ENCODE measurements at regions not wholly inside any gene's neighbourhood (a gene's known extent, or its start where the extent isn't known, plus 50 kb on each side); places are given as distances from the start of the nearest gene placed in this dataset.

GRCh38 chr9:89843591-89843990 is 238.8 kb downstream of the GADD45G start (continued):
- no peak for TF ChIP-seq RELA (IDR thresholded peaks at IDR 0.05; ENCODE audit: borderline replicate concordance, partially characterized antibody)

- Histone ChIP-seq H3K4me2 (ENCODE audit: control insufficient read depth, insufficient read depth) (no peak overlapping the region), H4K20me1 (ENCODE audit: control insufficient read depth, insufficient read depth) (no peaks in the 10 kb centered on the region), H3K9ac (ENCODE audit: control insufficient read depth, insufficient read depth, low read length) (no peak overlapping the region), H3K4me1 (ENCODE audit: control insufficient read depth, insufficient read depth, low read length) (no peaks in the 10 kb centered on the region), H3K27ac (ENCODE audit: control insufficient read depth, insufficient read depth) (no peak overlapping the region), H3K36me3 (ENCODE audit: control insufficient read depth in 2 of 2, insufficient read depth in 2 of 2, low read length in 1 of 2) (no peaks in the 10 kb centered on the region), H3K79me2 (ENCODE audit: control insufficient read depth, insufficient read depth, low read length) (no peaks in the 10 kb centered on the region), H3K27me3 (replicated peaks in 1 of 2; ENCODE audit: control insufficient read depth in 2 of 2, insufficient read depth in 2 of 2, low read length in 1 of 2) (no peaks in the 10 kb centered on the region; a peak in 1 of 4 replicates), H2AFZ (ENCODE audit: control insufficient read depth, low read depth, low read length) (no peak overlapping the region), H3K9me3 (replicated peaks; ENCODE audit: control insufficient read depth, insufficient read depth, low read length) (no peaks in the 10 kb centered on the region), H3K4me3 (no peak overlapping the region)
- SMC1A ChIA-PET (ENCODE audit: uncharacterized antibody, unreplicated experiment): interaction anchor here (0.8 to 1.1 kb wide), 3 partner anchors 12 to 430 kb away, joined by 3 read pairs; no protein-coding TSS in a partner anchor
- no peak for TF ChIP-seq RB1 (IDR thresholded peaks at IDR 0.05; ENCODE audit: borderline replicate concordance)
- TF ChIP-seq RUNX3 (IDR thresholded peaks at IDR 0.05; ENCODE audit: low read length): no peak
- TF ChIP-seq SUZ12 (IDR thresholded peaks at IDR 0.05; ENCODE audit: unreplicated experiment): no peak
- TF ChIP-seq SMC3 (IDR thresholded peaks at IDR 0.05; ENCODE audit: borderline replicate concordance, low read length): no peak
- TF ChIP-seq CBX5 (IDR thresholded peaks at IDR 0.05; ENCODE audit: low read depth): no peak
- TF ChIP-seq BMI1 (IDR thresholded peaks at IDR 0.05; ENCODE audit: borderline replicate concordance): no peak
- no peak for TF ChIP-seq TBL1XR1 (IDR thresholded peaks at IDR 0.05; ENCODE audit: low read depth, low read length)
- TF ChIP-seq CREM (IDR thresholded peaks at IDR 0.05; ENCODE audit: low read depth): no peak
- TF ChIP-seq ZNF217 (IDR thresholded peaks at IDR 0.05): no peak
- no peak for TF ChIP-seq KAT2A (conservative IDR thresholded peaks at IDR 0.05; ENCODE audit: control insufficient read depth, low read depth, low read length)
- no peak for TF ChIP-seq MXI1 (IDR thresholded peaks at IDR 0.05; ENCODE audit: low read depth, low read length)
- TF ChIP-seq NR2C2 (IDR thresholded peaks at IDR 0.05; ENCODE audit: borderline replicate concordance, control insufficient read depth, insufficient read length, low read depth): no peak
- TF ChIP-seq YY1 (IDR thresholded peaks at IDR 0.05; ENCODE audit: low read depth, low read length): no peak
- BruUV-seq (replicated peaks): no TSS peak
- DNase-seq (ENCODE audit: low read depth, low spot score) (no peak), FAIRE-seq (no peak), ATAC-seq (no peak)
- RAD21 ChIA-PET (ENCODE audit: unreplicated experiment): no interaction called here
- CTCF ChIA-PET: no interaction called here
- in situ Hi-C loops (cut with MboI) (no loop called here), intact Hi-C loops (cut with micrococcal nuclease; ENCODE audit: unreplicated experiment) (no loop called here)
- POLR2A ChIA-PET: no interaction called here
- WGBS (ENCODE audit: insufficient coverage, insufficient replicate concordance, low lambda C conversion rate, missing lambda C conversion rate): 33% methylated on average over 5 of the region's 5 CpGs
Measured at GRCh38 chr9:89844075-89844474, 239.3 kb downstream of the GADD45G start.
